GM12892 (cell line): ENCODE measurements at regions not wholly inside any gene's neighbourhood (a gene's known extent, or its start where the extent isn't known, plus 50 kb on each side); places are given as distances from the start of the nearest gene placed in this dataset.

Experiments
- POLR2A ChIP-seq: IDR thresholded peaks from 2 replicates; pipeline ENCODE4 v1.6.1; 2011; ENCODE audit warnings: low read depth, low read length, control low read depth
- POLR2AphosphoS5 ChIP-seq: IDR thresholded peaks from 2 replicates; pipeline ENCODE4 v1.6.1; 2011; ENCODE audit warnings: low read depth, low read length, control low read depth
- TAF1 ChIP-seq: IDR thresholded peaks from 2 replicates; pipeline ENCODE4 v1.6.1; 2011; ENCODE audit warnings: low read depth, mild to moderate bottlenecking, control low read depth, low read length, borderline replicate concordance

DNA sequence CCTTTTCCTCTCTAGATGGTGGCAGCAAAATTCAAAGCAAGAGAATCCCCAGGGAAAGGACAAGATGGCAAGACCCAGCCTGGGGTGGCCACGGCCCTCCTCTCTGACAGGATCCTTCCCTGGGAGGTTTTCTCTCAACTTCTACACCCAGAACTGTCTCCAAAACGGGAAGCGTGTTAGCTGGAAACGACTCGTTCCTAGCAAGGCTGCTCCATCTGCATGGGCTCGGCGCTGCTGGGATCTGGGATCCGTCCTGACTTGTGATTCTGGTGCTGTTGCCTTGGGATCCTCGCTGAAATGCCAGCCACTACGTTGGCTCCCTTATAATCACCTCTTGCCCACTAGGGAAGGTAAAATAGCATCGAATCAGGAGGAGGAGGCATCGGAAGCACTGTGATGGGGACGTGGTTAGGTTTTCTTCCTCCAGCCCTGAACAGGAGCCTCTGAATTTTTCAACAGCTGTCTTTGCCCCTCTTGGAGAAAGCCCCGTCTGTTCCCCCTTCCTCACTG lies 514.8 kb upstream of the MYT1L start:
- TF ChIP-seq POLR2AphosphoS5, result no peak
- no peak for TF ChIP-seq POLR2A
- no peak for TF ChIP-seq TAF1
